Keratinocyte (primary cell): ENCODE measurements at regions not wholly inside any gene's neighbourhood (a gene's known extent, or its start where the extent isn't known, plus 50 kb on each side); places are given as distances from the start of the nearest gene placed in this dataset.
"Not testable (repeated sequence)": the region's sequence is repeated elsewhere in the genome, so short reads cannot be mapped to it uniquely, and the experiment has no call there.

Experiments
- DNase-seq: peaks from one replicate; pipeline ENCODE4 v3.0.0-alpha.2; 2011; ENCODE audit warnings: low read depth, missing footprints, low spot score
- FAIRE-seq: peaks from 2 replicates; lab custom pipeline; 2011; peaks lifted over from hg19 to GRCh38; lab: Jason Lieb, UNC
- H2AFZ ChIP-seq: 2 replicates; pipeline ENCODE4 v1.6.0; 2012; ENCODE audit warnings: low read length, control low read depth, inconsistent platforms; ENCODE audit not compliant: control insufficient read depth
- H3K27ac ChIP-seq: 2 replicates; pipeline ENCODE4 v1.5.1; 2011; ENCODE audit warnings: low read length; ENCODE audit not compliant: control insufficient read depth, insufficient read depth
- H3K27me3 ChIP-seq: 3 replicates; pipeline ENCODE4 v1.6.0; 2011; ENCODE audit warnings: low read length; ENCODE audit not compliant: control insufficient read depth, insufficient read depth; ENCODE audit errors: extremely low read depth
- H3K36me3 ChIP-seq, 2 experiments: 2 replicates in 1 of 2; 3 replicates in 1 of 2; pipeline ENCODE4 v1.5.1; 2011; ENCODE audit warnings: low read length in 2 of 2, mild to moderate bottlenecking in 1 of 2; ENCODE audit not compliant: control insufficient read depth in 2 of 2, insufficient read depth in 2 of 2; ENCODE audit errors: extremely low read depth in 1 of 2
- H3K4me1 ChIP-seq: 3 replicates; pipeline ENCODE4 v1.5.1; 2011; ENCODE audit warnings: low read length; ENCODE audit not compliant: control insufficient read depth, insufficient read depth; ENCODE audit errors: extremely low read depth
- H3K4me2 ChIP-seq: 3 replicates; pipeline ENCODE4 v1.6.0; 2011; ENCODE audit warnings: low read depth, low read length; ENCODE audit not compliant: control insufficient read depth, insufficient read depth; ENCODE audit errors: extremely low read depth
- H3K4me3 ChIP-seq, 3 experiments: fragments of 200-600 bp in 1 of 3; sonication (generic) in 1 of 3; 2 replicates in 2 of 3; 3 replicates in 1 of 3; pipeline ENCODE4 v1.5.1; 2011 to 2016; ENCODE audit warnings: low read length in 3 of 3, mild to moderate bottlenecking in 3 of 3, control low read depth in 2 of 3, inconsistent platforms in 1 of 3, low read depth in 1 of 3, mixed read lengths in 1 of 3, mixed run types in 1 of 3, moderate library complexity in 1 of 3; ENCODE audit not compliant: control insufficient read depth in 2 of 3, insufficient read depth in 2 of 3; ENCODE audit errors: extremely low read depth in 1 of 3
- H3K79me2 ChIP-seq: 2 replicates; pipeline ENCODE4 v1.6.0; 2012; ENCODE audit warnings: low read length; ENCODE audit not compliant: control insufficient read depth, insufficient read depth
- H3K9ac ChIP-seq: 3 replicates; pipeline ENCODE4 v1.6.0; 2011; ENCODE audit warnings: low read length; ENCODE audit not compliant: control insufficient read depth, insufficient read depth; ENCODE audit errors: extremely low read depth
- H3K9me1 ChIP-seq: 3 replicates; pipeline ENCODE4 v1.6.0; 2011; ENCODE audit warnings: low read length; ENCODE audit not compliant: control insufficient read depth, insufficient read depth; ENCODE audit errors: extremely low read depth
- H3K9me3 ChIP-seq: 2 replicates; pipeline ENCODE4 v1.5.1; 2012; ENCODE audit warnings: low read depth, low read length; ENCODE audit not compliant: control insufficient read depth
- H4K20me1 ChIP-seq: 3 replicates; pipeline ENCODE4 v1.6.0; 2011; ENCODE audit warnings: low read length; ENCODE audit not compliant: control insufficient read depth, insufficient read depth; ENCODE audit errors: extremely low read depth
- dilution Hi-C: fragments of 300-500 bp; cut with MboI; formaldehyde crosslinking; loops from one replicate; pipeline ENCODE4 v1.7.0; 2020; ENCODE audit warnings: low sequenced_read_pairs; ENCODE audit not compliant: extremely low pct_ligation_motif_present

DNA sequence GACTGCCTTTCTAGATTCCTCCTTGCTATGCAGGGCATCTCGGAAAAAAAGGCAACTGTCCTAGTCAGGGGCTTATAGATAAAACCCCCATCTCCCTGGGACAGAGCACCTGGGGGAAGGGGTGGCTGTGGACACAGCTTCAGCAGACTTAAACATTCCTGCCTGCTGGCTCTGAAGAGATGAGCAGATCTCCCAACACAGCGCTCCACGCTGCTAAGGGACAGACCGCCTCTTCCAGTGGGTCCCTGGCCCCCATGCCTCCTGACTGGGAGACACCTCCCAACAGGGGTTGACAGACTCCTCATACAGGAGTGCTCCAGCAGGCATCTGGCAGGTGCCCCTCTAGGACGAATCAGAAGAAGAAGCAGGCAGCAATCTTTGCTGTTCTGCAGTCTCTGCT lies 87.9 kb upstream of the GOLGA6L6 start:
- H3K27me3 ChIP-seq, H4K20me1 ChIP-seq, H3K4me2 ChIP-seq, H3K4me3 ChIP-seq, FAIRE-seq, H3K4me1 ChIP-seq, H3K9ac ChIP-seq, DNase-seq, dilution Hi-C loops, H3K79me2 ChIP-seq, H3K36me3 ChIP-seq, H2AFZ ChIP-seq, H3K27ac ChIP-seq, H3K9me1 ChIP-seq, H3K9me3 ChIP-seq: not testable (repeated sequence)

- H3K4me3 ChIP-seq, H3K27ac ChIP-seq, dilution Hi-C loops, H3K27me3 ChIP-seq, DNase-seq, H4K20me1 ChIP-seq, H3K36me3 ChIP-seq, FAIRE-seq, H3K9ac ChIP-seq, H3K79me2 ChIP-seq, H3K4me2 ChIP-seq, H3K9me1 ChIP-seq, H3K4me1 ChIP-seq, H3K9me3 ChIP-seq, H2AFZ ChIP-seq: not testable (repeated sequence)
These were observed 86.9 kb upstream of the GOLGA6L6 start for GRCh38 chr15:20628538-20628937.

GRCh38 chr15:20625469-20625868 lies 83.9 kb upstream of the GOLGA6L6 start:
- H4K20me1 ChIP-seq, H3K9me1 ChIP-seq: not testable (repeated sequence)

GRCh38 chr15:20624085-20624484 lies 82.5 kb upstream of the GOLGA6L6 start:
- FAIRE-seq, H3K4me3 ChIP-seq, H3K4me1 ChIP-seq, H3K4me2 ChIP-seq, H3K79me2 ChIP-seq, H3K9ac ChIP-seq, H4K20me1 ChIP-seq, H3K27me3 ChIP-seq, DNase-seq, H2AFZ ChIP-seq, H3K36me3 ChIP-seq, H3K27ac ChIP-seq, dilution Hi-C loops, H3K9me1 ChIP-seq, H3K9me3 ChIP-seq: not testable (repeated sequence)

More at GRCh38 chr15:20625469-20625868, 83.9 kb upstream of the GOLGA6L6 start:
- H3K27me3 ChIP-seq, H3K4me1 ChIP-seq, H3K27ac ChIP-seq, H3K36me3 ChIP-seq, H3K9ac ChIP-seq, H3K79me2 ChIP-seq, FAIRE-seq, H3K4me3 ChIP-seq, DNase-seq, H3K4me2 ChIP-seq, H3K9me3 ChIP-seq, H2AFZ ChIP-seq, dilution Hi-C loops: not testable (repeated sequence)

GRCh38 chr15:20622117-20622516 lies 80.5 kb upstream of the GOLGA6L6 start:
- H3K27ac ChIP-seq, H3K27me3 ChIP-seq, H3K9me1 ChIP-seq, H3K9ac ChIP-seq, dilution Hi-C loops, H3K36me3 ChIP-seq, H4K20me1 ChIP-seq, H3K4me2 ChIP-seq, H3K4me1 ChIP-seq, H3K9me3 ChIP-seq, H3K4me3 ChIP-seq, H3K79me2 ChIP-seq, H2AFZ ChIP-seq, DNase-seq, FAIRE-seq: not testable (repeated sequence)
